A172 (cell line): ENCODE measurements at regions not wholly inside any gene's neighbourhood (a gene's known extent, or its start where the extent isn't known, plus 50 kb on each side); places are given as distances from the start of the nearest gene placed in this dataset.
"Not testable (repeated sequence)": the region's sequence is repeated elsewhere in the genome, so short reads cannot be mapped to it uniquely, and the experiment has no call there.

Experiments
- DNase-seq: peaks from one replicate; pipeline ENCODE4 v3.0.0-alpha.2; 2015; ENCODE audit warnings: low spot score

DNA sequence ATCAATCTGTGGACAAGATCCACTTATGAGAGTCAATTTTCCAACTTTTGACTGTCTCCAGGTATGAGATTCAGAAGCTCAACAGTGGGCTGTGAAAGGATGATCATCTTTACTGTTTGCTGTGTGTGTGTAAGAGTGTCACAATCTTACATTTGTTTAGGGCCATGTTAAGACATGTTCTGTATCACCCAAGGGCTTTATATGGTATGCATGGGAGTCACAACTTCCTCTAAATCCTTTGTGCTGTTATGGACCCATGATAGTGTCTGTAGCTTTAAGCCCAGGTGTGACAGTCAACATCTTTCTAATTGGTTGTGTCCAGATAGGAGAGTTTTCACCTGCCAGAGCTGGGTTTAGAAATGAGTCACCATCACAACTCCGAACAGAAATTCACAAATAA lies 70.2 kb downstream of the ZNF726 start:
- DNase-seq: not testable (repeated sequence)

DNA sequence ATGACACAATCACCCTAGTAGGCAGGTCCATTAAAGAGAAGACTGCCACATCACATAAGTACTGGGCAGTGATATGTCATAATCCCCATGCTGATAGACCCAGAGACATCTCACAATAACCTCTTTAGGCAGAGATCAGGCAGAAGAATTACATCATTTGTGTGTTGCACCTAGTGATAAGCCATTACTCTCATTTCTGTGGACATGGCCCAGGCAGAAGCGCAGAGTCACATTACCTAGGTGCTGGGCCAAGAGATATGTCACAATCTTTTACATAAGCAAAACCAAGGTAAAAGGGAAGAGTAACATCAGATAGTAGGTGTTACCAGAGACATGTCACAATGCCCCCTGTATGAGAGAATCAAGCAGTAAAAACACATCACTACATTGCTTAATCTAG lies 71.9 kb downstream of the ZNF726 start:
- DNase-seq: no peak

DNA sequence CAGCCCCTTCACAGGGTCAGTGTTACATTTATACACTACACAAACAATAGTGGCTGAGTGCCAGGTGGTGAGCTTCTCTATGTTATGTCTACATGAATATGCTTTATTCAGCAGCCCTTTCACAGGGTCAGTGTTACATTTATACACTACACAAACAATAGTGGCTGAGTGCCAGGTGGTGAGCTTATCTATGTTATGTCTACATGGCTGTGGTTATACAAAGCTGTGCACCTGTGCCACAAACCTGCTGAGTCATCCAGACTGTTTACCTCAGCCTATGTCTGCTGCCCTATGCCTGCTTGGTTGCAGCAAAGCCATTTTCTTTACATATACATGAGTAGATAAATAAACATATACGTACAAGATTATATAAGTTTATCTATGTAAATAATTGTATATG lies 76.5 kb downstream of the ZNF726 start:
- peak; percentile 49 for DNase-seq

DNA sequence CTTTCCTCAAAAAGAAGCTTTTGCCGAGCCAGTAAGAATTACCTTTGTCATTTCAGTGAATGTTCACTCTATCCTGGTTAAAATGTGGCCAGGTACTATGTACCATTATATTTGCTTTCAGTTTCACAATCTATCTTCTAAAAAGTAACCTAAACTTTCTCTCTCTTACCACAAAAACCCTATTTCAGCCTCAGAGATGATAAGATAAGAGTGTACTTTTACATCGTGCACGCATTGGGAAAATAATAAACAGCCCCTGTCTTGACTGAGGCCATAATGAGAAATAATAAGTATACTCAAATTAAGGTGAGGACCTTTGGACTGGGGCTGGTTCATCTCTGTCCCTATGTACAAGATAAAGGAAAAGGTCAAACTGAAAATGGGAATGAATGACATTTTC lies 77.7 kb downstream of the ZNF726 start:
- DNase-seq: no peak

DNA sequence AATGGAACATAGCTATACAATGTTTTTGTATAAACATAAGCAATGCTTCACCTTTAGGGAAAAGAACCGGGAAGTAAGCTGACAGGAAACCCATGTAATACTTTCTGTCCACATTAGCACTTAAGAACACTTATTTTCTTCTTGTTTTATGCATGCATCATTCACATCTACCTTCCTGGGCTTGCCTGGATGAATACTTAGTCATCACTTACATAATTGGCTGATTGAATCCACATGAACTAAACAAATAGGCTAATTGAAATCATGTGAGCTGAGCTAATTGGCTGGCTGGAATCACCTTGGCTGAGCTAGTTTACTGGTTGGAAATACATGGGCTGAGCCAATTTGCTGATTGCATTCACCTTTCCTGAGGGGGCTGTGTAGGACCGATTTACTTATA lies 78.8 kb downstream of the ZNF726 start:
- no peak for DNase-seq

DNA sequence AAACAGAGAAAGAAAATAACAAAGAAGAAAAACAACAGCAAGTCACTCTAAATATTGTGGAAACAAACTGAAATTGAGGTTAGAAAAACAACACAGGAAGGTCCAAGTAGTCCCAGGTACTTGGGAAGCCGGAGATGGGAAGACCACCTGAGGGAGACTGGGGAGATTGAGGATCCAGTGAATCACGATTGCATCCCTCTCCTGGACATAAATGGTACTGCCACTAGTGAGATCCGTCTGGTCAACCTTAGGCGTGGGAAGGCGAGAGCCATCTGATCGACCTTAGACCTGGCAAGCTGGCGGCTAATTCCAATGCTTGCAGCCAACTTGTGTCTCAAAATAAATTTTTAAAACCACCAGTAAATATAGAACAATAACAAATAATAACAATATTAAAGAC lies 81.9 kb downstream of the ZNF726 start:
- DNase-seq: peak; percentile 30

DNA sequence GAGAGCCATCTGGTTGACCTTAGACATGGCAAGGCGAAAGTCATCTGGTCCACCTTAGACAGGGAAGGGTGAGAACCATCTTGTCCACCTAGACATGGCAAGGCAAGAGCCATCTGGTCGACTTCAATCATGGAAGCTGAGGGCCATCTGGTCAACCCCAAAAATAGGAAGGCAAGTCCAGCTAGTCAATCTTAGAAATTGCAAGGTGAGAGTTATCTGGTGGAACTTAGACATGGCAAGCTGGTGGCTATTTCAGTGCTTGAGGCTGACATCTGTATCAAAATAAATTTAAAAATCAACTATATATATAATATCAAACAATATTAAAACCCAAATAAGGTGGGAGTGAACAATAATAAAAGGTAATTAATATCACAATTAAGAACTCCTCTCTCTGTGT lies 83.9 kb downstream of the ZNF726 start:
- DNase-seq: no peak

DNA sequence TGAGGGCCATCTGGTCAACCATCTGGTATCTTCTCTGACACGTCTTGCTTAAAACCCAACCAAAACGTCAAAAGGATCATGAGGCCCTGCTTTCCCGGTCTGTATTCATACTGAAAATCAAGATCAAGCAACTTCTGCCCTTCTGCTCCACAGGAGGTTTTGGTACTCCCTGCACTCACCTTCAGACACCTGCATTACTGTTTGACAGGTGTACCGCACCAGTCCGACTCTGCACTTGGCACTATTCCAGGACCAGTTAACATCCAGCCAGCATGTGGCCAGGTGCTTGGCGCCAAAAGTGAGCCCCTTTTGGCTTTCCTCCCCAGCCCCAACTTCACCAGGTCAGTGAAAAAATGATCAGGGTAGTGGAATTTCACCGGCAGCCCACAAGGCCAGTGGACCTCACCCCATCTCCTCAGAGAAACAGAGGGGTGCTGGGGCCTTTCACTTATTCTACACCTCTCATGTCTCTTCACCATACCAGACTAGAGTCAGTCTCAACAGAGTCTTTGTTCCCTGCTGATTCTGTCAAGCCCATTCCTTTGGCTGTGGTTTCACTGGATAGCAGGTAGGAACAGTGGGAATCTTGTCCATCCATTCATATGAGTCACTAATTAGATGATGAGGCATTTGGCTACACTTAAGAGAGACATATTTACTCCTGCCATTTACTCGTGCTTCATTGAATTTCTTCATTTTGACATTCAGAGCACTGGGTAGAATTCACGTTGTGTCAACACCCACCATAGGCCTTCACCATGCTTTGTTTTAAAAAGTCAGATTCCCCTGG lies 85.3 kb downstream of the ZNF726 start:
- DNase-seq: no peak

DNA sequence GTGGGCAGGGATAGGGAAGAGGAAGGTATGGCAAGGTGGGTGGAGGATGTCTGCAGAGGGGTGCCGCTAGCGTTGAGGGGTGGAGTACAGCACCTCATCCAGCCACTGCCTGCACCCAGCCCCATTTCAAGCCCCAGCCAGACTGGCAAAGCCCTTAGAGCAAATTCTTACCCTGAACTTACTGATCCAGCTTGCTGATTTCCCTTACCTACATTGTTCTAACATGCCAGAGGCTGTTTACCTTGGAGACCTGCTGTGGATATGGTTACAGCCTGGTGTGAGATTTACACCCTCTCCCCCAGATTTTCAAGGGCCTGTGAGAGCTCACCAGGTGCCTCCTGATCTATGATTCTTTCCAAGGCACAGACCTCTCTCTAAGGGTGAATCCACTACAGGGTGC lies 86.0 kb downstream of the ZNF726 start:
- no peak for DNase-seq

DNA sequence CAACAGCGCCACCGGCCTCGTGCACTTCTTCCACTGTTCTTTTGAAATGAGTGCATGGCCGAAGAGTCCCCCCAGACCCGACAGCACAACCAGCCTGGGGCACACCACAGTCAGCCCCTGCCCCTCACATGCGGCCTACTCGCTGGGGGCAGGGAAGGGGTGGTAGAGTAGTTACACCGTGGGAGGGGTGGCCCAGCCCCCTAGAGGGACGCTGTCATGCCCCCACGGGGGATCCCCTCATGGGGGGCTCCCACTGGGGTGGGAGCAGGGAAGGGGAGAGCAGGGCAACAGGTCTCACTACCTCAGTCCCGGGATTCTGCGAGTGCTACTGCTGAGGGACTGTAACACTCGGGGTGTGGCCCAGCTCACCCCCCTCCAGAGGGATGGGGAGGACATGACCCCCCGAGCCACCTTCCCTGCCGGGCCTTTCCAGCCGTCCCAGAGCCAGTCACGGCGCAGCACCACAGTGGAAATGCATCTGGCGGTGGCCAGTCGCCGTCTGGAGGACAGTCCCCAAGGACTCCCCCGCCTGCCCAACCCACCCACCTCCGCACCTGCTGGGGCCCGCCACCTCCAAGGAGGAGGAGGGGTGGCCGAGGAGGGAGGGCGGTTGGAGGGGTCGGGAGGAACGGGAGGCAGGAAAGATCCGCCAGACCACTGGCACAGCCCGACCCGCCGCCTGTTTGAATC lies 84.6 kb upstream of the ZNF254 start:
- no peak for DNase-seq

DNA sequence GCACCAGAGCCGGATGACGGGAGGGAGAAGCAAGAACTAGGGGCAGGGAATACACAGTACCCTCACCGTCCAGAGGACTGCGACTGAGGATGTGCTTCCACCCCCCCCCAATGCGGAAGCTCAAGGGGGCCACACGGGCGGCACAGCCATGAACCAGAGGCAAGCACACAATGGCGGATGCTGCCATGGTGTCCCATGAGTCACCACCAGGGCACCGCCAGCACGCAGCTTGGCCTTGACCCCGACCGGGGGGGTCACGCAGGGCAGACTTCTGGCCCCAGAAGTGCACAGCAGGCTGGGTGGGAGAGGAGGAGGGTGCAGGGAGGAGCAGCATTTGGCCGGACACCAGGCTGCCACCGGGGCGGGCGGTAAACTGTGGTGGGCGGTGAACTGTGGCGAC lies 83.5 kb upstream of the ZNF254 start:
- DNase-seq: no peak

DNA sequence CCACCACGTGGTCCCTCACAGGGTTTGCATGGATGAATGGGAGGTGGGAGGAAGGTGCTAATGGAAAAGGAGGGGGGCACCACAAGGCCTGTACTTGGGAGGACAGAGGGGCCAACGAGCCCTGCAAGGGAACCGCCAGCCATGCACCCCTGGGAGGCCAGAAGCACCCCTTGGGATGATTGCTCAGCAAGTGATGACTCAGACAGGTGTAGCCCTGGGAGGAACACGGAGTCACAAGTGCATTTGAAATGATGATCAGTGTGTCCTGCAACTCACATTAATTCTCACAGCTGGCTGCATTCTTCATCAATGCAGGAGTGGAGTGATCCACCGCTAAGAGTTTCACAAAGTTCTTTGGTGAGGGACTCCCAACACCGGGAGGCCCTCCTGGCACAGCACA lies 82.8 kb upstream of the ZNF254 start:
- no peak for DNase-seq

DNA sequence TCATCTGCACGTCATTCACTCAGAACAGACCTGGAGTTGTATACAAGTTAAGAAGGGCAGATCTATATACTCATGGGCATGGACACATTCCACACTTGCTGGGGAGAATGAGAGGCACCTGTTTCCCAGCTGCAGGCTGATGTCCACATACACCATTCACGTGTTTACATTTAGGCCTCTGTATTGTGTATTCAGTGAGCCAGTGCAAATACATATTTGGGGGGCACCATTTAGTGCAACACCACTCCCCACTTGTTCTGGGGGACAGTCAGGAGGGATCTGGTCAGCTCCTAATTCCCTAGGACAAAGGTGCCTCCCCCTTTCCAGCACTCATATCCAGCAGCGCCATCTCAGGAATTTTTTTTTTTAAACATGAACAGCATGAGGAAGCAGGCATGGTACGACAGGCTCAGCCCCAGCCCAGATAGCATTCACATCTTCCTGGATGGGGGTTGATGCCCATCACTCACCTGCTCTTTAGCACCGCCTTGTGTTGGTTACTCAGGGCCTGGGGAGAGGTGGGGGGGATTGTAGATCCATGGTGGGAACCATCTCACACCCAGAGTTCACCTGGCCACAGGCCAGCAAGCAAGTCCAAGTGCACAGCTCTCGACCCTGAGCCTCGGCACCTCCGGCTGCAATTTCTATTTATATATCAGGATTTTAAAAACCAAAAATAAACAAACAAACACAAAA lies 56.9 kb upstream of the ZNF254 start:
- DNase-seq: no peak

DNA sequence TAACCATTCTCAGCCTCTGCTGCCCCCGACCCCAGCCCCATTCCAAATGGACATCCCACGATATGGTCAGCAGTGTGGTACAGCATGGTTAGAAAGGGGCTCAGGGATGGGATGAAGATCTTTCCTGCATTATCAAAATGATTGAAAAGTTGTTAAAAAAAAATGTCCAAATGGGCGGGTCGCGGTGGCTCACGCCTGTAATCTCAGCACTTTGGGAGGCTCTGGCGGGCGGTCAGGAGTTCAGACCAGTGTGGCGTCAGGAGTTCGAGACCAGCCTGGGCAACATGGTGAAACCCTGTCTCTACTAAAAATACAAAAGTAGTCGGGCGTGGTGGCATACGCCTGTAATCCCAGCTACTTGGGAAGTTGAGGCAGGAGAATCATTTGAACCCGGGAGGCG lies 54.3 kb upstream of the ZNF254 start:
- no peak for DNase-seq

DNA sequence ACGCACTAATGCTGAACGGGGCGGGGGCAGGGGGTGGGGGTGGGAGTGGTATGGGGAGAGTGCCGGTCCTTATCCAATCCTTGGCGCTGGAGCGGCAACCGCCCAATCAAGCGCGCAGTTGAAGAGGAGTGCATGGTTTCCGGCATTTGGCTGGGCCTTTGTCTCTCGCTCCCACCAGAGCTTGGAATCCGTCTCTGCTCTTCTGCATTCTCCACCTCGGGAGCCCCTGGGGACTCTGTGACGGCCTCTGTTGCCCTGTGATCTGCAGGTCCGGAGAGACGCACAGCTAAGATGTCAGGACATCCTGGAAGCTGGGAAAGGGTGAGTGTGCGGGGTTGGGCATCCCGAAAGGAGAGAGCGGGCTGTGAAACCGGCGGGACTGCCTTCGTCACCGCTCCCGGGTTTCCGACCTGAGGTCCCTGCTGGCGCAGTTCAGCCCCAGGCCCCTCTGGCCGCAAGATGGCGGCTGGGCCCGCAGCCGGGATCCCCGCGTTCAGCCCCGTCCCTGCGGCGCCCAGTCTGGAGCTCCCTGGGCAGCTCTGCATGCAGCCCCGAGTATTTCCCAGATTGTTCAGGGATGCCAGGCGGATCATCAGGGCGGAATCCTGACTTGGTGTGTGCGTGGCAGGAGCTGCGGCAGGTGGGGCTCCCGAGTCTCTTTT lies 53.6 kb upstream of the ZNF254 start:
- DNase-seq: peak; percentile 96

DNA sequence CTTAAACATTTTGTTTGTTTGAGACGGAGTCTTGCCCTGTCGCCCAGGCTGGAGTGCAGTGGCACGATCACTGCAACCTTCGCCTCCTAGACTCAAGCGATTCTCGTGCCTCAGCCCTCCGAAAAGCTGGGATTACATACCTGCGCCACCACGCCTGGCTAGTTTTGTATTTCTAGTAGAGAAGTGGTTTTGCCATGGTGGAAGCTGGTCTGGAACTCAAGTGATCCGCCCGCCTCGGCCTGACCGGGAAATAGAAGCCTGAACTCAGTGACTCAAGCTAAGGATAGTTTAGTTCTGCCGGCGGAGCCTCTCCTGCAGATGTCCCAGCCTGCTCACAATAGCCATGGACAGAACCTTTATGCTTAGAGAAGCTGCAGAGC lies 53.0 kb upstream of the ZNF254 start:
- peak; percentile 45 for DNase-seq

DNA sequence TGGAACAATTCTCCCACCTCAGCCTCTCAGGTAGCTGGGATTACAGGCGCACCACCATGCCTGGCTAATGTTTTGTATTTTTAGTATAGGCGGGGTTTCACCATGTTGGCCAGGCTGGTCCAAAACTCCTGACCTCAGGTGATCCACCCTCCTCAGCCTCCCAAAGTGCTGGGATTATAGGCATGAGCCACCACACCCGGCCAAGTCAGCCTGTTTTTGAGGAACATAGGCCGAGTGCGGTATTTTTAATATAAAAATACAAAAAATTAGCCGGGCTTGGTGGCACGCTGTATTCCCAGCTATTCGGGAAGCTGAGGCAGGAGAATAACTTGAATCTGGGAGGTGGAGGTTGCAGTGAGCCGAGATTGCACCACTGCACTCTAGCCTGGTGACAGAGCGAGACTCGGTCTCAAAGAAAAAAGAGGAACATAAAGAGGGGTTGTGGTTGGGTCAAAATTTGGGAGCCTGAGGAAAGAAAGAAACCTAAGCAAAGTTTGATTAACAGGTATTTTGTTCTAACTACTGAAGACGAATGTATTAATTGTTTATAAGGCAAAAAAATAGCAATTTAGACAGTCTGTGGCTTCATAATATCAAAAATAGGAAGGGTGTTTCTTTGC lies 51.6 kb upstream of the ZNF254 start:
- DNase-seq: not testable (repeated sequence)
